Hepatocyte (in vitro differentiated cells): ENCODE measurements at regions not wholly inside any gene's neighbourhood (a gene's known extent, or its start where the extent isn't known, plus 50 kb on each side); places are given as distances from the start of the nearest gene placed in this dataset.
"Not testable (repeated sequence)": the region's sequence is repeated elsewhere in the genome, so short reads cannot be mapped to it uniquely, and the experiment has no call there.

Experiments used
- DNase-seq: peaks from one replicate; pipeline ENCODE4 v3.0.0-alpha.2; 2016; ENCODE audit warnings: low spot score
- H2AFZ ChIP-seq: fragments of 200-600 bp; sonication (generic); 2 replicates; pipeline ENCODE4 v1.6.0; 2016; ENCODE audit warnings: antibody characterized with exemption, mild to moderate bottlenecking
- H3K27ac ChIP-seq: fragments of 200-600 bp; sonication (generic); 2 replicates; pipeline ENCODE4 v1.5.1; 2016; ENCODE audit warnings: mild to moderate bottlenecking
- H3K27me3 ChIP-seq: fragments of 200-600 bp; sonication (generic); 2 replicates; pipeline ENCODE4 v1.6.1; 2016
- H3K36me3 ChIP-seq: fragments of 200-600 bp; sonication (generic); replicated peaks from 2 replicates; pipeline ENCODE4 v1.5.1; 2016; ENCODE audit warnings: low read depth; ENCODE audit not compliant: insufficient read depth
- H3K4me1 ChIP-seq: fragments of 200-600 bp; sonication (generic); 2 replicates; pipeline ENCODE4 v1.5.1; 2016; ENCODE audit warnings: mild to moderate bottlenecking, moderate library complexity; ENCODE audit not compliant: insufficient read depth
- H3K4me2 ChIP-seq: fragments of 200-600 bp; sonication (generic); 2 replicates; pipeline ENCODE4 v1.6.0; 2016
- H3K4me3 ChIP-seq: fragments of 200-600 bp; sonication (generic); 2 replicates; pipeline ENCODE4 v1.5.1; 2016; ENCODE audit warnings: mild to moderate bottlenecking
- H3K79me2 ChIP-seq: fragments of 200-600 bp; sonication (generic); 2 replicates; pipeline ENCODE4 v1.6.0; 2017; ENCODE audit warnings: mild to moderate bottlenecking
- H3K9me2 ChIP-seq: fragments of 200-600 bp; sonication (generic); replicated peaks from 2 replicates; pipeline ENCODE4 v1.6.0; 2017; ENCODE audit warnings: mild to moderate bottlenecking; ENCODE audit not compliant: insufficient read depth
- H3K9me3 ChIP-seq: fragments of 200-600 bp; sonication (generic); 2 replicates; pipeline ENCODE4 v1.5.1; 2016; ENCODE audit warnings: low read depth, mild to moderate bottlenecking
- H4K20me1 ChIP-seq: fragments of 200-600 bp; sonication (generic); 2 replicates; pipeline ENCODE4 v1.6.0; 2016; ENCODE audit warnings: mild to moderate bottlenecking; ENCODE audit not compliant: insufficient read depth, poor library complexity, severe bottlenecking
- CTCF ChIP-seq: fragments of 200-600 bp; sonication (generic); IDR thresholded peaks from 2 replicates; pipeline ENCODE4 v1.5.1; 2016; ENCODE audit warnings: antibody characterized with exemption, mild to moderate bottlenecking; ENCODE audit not compliant: poor library complexity
- EZH2 ChIP-seq: fragments of 200-600 bp; sonication (generic); IDR thresholded peaks from 2 replicates; pipeline ENCODE4 v1.6.1; 2016; ENCODE audit warnings: antibody characterized with exemption, mild to moderate bottlenecking, borderline replicate concordance
- EZH2phosphoT487 ChIP-seq: fragments of 200-600 bp; sonication (generic); IDR thresholded peaks from one replicate; pipeline ENCODE4 v1.6.1; 2018; ENCODE audit warnings: antibody characterized with exemption, mild to moderate bottlenecking, low read depth, moderate library complexity; ENCODE audit not compliant: unreplicated experiment, severe bottlenecking
- WGBS: methylation state at CpG from one replicate; pipeline ENCODE4 v1.1.6; 2016; ENCODE audit warnings: low lambda C conversion rate; ENCODE audit errors: missing lambda C conversion rate; 5-methylcytosine and 5-hydroxymethylcytosine counted together

GRCh38 chr15:20285696-20286300, 255.8 kb downstream of the GOLGA6L6 start:
- peaks cover 42% of the 10 kb centered on the region for H3K9me3 ChIP-seq
- H3K27me3 ChIP-seq, H2AFZ ChIP-seq, H3K79me2 ChIP-seq, H4K20me1 ChIP-seq, H3K36me3 ChIP-seq, DNase-seq, H3K4me2 ChIP-seq, H3K4me3 ChIP-seq, H3K4me1 ChIP-seq, H3K9me2 ChIP-seq, H3K27ac ChIP-seq: not testable (repeated sequence)
- WGBS: 50% methylated on average over 5 of the region's 5 CpGs

GRCh38 chr15:20284891-20285535, 256.6 kb downstream of the GOLGA6L6 start:
- H3K27me3 ChIP-seq, H4K20me1 ChIP-seq, H3K27ac ChIP-seq, H3K4me3 ChIP-seq, H3K4me1 ChIP-seq, DNase-seq, H2AFZ ChIP-seq, H3K79me2 ChIP-seq, H3K36me3 ChIP-seq, H3K9me2 ChIP-seq, H3K4me2 ChIP-seq: not testable (repeated sequence)
- 38% methylated on average over 3 of the region's 3 CpGs for WGBS
- peaks cover 43% of the 10 kb centered on the region for H3K9me3 ChIP-seq

GRCh38 chr15:20283651-20284050, 257.9 kb downstream of the GOLGA6L6 start:
- H3K4me1 ChIP-seq, H4K20me1 ChIP-seq, H3K9me2 ChIP-seq, H2AFZ ChIP-seq, H3K4me3 ChIP-seq, DNase-seq, H3K27ac ChIP-seq, H3K27me3 ChIP-seq, H3K36me3 ChIP-seq, H3K4me2 ChIP-seq, H3K79me2 ChIP-seq: not testable (repeated sequence)
- WGBS: 45% methylated on average over 3 of the region's 3 CpGs
- peaks cover 36% of the 10 kb centered on the region for H3K9me3 ChIP-seq

GRCh38 chr15:20282491-20282943, 259.1 kb downstream of the GOLGA6L6 start:
- not testable (repeated sequence) for H3K27ac ChIP-seq, H3K36me3 ChIP-seq, H2AFZ ChIP-seq, H3K27me3 ChIP-seq, H3K4me3 ChIP-seq, H3K4me2 ChIP-seq, H4K20me1 ChIP-seq, H3K9me2 ChIP-seq, H3K79me2 ChIP-seq, H3K4me1 ChIP-seq, DNase-seq
- peaks cover 31% of the 10 kb centered on the region for H3K9me3 ChIP-seq
- 88% methylated on average over 29 of the region's 29 CpGs for WGBS

- H4K20me1 ChIP-seq, DNase-seq, H3K4me2 ChIP-seq, H3K27me3 ChIP-seq, H3K36me3 ChIP-seq, H3K79me2 ChIP-seq, H3K4me3 ChIP-seq, H3K9me2 ChIP-seq, H2AFZ ChIP-seq, H3K4me1 ChIP-seq, H3K27ac ChIP-seq: not testable (repeated sequence)
- H3K9me3 ChIP-seq: peaks cover 36% of the 10 kb centered on the region
- 67% methylated on average over 7 of the region's 7 CpGs for WGBS
Observed at GRCh38 chr15:20281567-20282275, 259.9 kb downstream of the GOLGA6L6 start.

- TF ChIP-seq CTCF: no peak
- no peak for TF ChIP-seq EZH2
- TF ChIP-seq EZH2phosphoT487: no peak
Observed at GRCh38 chr15:20280933-20281463, 260.6 kb downstream of the GOLGA6L6 start.

GRCh38 chr15:20280141-20280932, 261.3 kb downstream of the GOLGA6L6 start:
- H3K4me1 ChIP-seq, H3K79me2 ChIP-seq, H3K4me2 ChIP-seq, H3K27me3 ChIP-seq, DNase-seq, H2AFZ ChIP-seq, H3K27ac ChIP-seq, H4K20me1 ChIP-seq, H3K36me3 ChIP-seq, H3K9me2 ChIP-seq, H3K4me3 ChIP-seq: not testable (repeated sequence)
- peaks cover 41% of the 10 kb centered on the region for H3K9me3 ChIP-seq
- WGBS: 70% methylated on average over 13 of the region's 13 CpGs

More at GRCh38 chr15:20280933-20281463, 260.6 kb downstream of the GOLGA6L6 start:
- no peaks in the 10 kb centered on the region for H3K27me3 ChIP-seq
- H3K27ac ChIP-seq: no peak overlapping the region
- WGBS: 71% methylated on average over 16 of the region's 16 CpGs
- no peaks in the 10 kb centered on the region for H3K4me1 ChIP-seq
- H3K36me3 ChIP-seq: no peaks in the 10 kb centered on the region
- H2AFZ ChIP-seq: no peak overlapping the region
- peaks cover 39% of the 10 kb centered on the region for H3K9me3 ChIP-seq
- H3K4me3 ChIP-seq: no peak overlapping the region
- no peak overlapping the region for H3K4me2 ChIP-seq
- no peaks in the 10 kb centered on the region for H3K9me2 ChIP-seq
- DNase-seq: no peak
- H3K79me2 ChIP-seq: no peaks in the 10 kb centered on the region
- no peaks in the 10 kb centered on the region for H4K20me1 ChIP-seq
